Vagina (tissue), 2 donors: ENCODE measurements at regions not wholly inside any gene's neighbourhood (a gene's known extent, or its start where the extent isn't known, plus 50 kb on each side); places are given as distances from the start of the nearest gene placed in this dataset.

Source experiments
- CTCF ChIP-seq, 3 experiments: fragments of 450-650 bp in 2 of 3; fragments of 200-600 bp in 1 of 3; sonication (generic) in 1 of 3; IDR thresholded peaks; one replicate each; pipeline ENCODE4 v1.5.1; 2017 to 2019; ENCODE audit warnings: antibody characterized with exemption in 3 of 3, mild to moderate bottlenecking in 2 of 3, moderate library complexity in 2 of 3
- POLR2A ChIP-seq, 2 donors: fragments of 450-650 bp; IDR thresholded peaks; one replicate each; pipeline ENCODE4 v1.6.1; 2017; ENCODE audit warnings: antibody characterized with exemption in 2 of 2, mild to moderate bottlenecking in 2 of 2, moderate library complexity in 2 of 2
- POLR2AphosphoS5 ChIP-seq, 2 donors: sonication (generic); formaldehyde crosslinking; IDR thresholded peaks; one replicate each; pipeline ENCODE4 v1.9.0; 2017; ENCODE audit warnings: antibody characterized with exemption in 2 of 2, mild to moderate bottlenecking in 2 of 2, low read depth in 1 of 2; ENCODE audit not compliant: insufficient read depth in 1 of 2

DNA sequence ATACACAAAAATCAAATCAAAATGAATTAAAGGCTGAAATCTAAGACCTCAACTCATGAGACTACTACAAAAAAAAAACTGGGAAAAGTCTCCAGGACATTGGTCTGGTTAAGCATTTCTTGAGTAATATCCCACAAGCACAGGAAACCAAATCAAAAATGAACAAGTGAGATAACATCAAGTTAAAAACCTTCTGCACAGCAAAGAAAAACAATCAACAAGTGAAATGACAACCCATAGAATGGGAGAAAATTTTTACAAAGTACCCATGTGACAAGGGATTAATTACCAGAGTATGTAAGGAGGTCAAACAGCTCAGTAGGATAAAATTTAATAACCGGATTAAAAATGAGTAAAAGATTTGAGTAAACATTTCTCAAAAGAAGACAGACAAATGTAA is 338.7 kb downstream of the SLC16A7 start:
- TF ChIP-seq CTCF (IDR thresholded peaks at IDR 0.05) (no peak), POLR2AphosphoS5 (IDR thresholded peaks at IDR 0.05; ENCODE audit: insufficient read depth in 1 of 2, low read depth in 1 of 2) (no peak), POLR2A (IDR thresholded peaks at IDR 0.05) (no peak)
